ENCODE measurements at regions not wholly inside any gene's neighbourhood (a gene's known extent, or its start where the extent isn't known, plus 50 kb on each side); places are given as distances from the start of the nearest gene placed in this dataset.

DNA sequence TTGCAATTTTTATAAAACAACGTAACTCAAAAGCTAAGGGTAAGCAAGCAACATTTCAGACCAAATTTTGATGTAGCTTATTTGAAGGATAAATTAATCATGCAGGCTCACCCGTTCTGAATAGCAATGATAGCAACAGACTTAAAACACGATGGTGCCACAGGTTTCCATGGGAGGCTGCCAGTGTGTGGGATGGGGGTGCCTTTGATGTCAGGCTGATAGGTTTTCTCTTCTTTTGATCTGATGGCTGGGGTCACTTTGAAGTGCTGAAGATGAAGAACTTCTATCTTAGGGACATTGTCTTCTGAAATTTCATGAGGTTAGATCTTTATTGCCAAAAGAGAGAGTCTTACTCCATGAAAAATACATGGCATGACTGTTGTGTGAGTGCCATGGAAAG, 206.8 kb downstream of the LPIN1 start:
- no peaks in the 10 kb centered on the region for H3K27me3 ChIP-seq
- H3K4me1 ChIP-seq = no peaks in the 10 kb centered on the region
- TF ChIP-seq EP300 (IDR thresholded peaks at IDR 0.05) = no peak
- TF ChIP-seq, protein P1, sequence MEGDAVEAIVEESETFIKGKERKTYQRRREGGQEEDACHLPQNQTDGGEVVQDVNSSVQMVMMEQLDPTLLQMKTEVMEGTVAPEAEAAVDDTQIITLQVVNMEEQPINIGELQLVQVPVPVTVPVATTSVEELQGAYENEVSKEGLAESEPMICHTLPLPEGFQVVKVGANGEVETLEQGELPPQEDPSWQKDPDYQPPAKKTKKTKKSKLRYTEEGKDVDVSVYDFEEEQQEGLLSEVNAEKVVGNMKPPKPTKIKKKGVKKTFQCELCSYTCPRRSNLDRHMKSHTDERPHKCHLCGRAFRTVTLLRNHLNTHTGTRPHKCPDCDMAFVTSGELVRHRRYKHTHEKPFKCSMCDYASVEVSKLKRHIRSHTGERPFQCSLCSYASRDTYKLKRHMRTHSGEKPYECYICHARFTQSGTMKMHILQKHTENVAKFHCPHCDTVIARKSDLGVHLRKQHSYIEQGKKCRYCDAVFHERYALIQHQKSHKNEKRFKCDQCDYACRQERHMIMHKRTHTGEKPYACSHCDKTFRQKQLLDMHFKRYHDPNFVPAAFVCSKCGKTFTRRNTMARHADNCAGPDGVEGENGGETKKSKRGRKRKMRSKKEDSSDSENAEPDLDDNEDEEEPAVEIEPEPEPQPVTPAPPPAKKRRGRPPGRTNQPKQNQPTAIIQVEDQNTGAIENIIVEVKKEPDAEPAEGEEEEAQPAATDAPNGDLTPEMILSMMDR (IDR thresholded peaks at IDR 0.05) = no peak
- no peak for TF ChIP-seq POLR2A (IDR thresholded peaks at IDR 0.05)
- no peaks in the 10 kb centered on the region for H3K36me3 ChIP-seq
- no peak overlapping the region for H3K27ac ChIP-seq
- H3K4me3 ChIP-seq = no peak overlapping the region
- no peaks in the 10 kb centered on the region for H3K9me3 ChIP-seq
- 89 to 91% methylated on average over 3 of the region's 3 CpGs for WGBS, 2 donors
- no peak for DNase-seq (ENCODE audit: low spot score in 2 of 2)

DNA sequence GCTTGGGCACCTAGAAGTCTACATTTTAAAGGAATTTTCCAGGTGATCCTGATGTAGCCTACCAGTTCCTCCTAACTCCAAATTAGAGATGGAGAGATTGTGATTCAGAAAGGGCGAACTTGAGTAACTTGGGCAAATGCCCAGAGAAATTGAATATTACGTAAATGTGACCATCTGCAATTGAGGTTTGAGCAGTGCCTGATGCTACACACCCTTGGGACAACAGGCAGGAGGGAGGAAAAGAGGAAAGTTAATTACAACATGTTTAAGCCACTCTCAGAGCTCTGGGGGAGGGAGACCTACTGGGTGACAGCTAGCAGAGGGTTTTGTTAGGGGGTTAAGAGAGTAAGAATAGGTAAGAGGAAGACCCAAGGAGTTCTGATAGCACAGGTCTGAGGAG, 208.9 kb downstream of the LPIN1 start:
- DNase-seq (ENCODE audit: low spot score in 2 of 2) = no peak
- Histone ChIP-seq H3K9me3 (peaks cover 0 to 6% (median 0%) of the 10 kb centered on the region in 4 donors), H3K36me3 (no peaks in the 10 kb centered on the region), H3K27me3 (no peaks in the 10 kb centered on the region), H3K27ac (no peak overlapping the region), H3K4me1 (no peaks in the 10 kb centered on the region), H3K4me3 (no peak overlapping the region)
- WGBS, 2 donors = 77 to 79% methylated on average over 2 of the region's 2 CpGs
- TF ChIP-seq POLR2A (IDR thresholded peaks at IDR 0.05) (no peak), EP300 (IDR thresholded peaks at IDR 0.05) (no peak)
- TF ChIP-seq, protein P1 (IDR thresholded peaks at IDR 0.05) = no peak

DNA sequence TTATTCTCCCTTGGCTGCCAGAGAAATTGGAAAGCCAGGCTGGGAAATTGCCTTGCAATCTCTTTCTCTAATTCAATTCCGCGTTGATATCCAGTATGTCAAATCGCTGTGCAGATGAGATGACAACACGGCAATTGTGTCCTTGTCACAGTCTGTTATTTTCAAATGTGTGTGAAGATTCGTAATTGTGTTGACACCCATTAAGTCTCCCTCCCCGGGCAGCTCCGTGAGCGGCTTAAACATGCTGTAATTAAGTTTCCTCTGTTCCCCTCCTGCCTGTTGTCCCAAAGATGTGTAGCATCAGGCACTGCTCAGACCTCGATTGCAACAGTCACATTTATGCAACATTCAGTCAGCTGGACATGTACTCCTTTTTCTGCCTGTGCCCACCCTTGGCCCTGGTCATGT, 209.5 kb downstream of the LPIN1 start:
- no peak for DNase-seq (ENCODE audit: low spot score in 2 of 2)
- no peak overlapping the region for H3K4me3 ChIP-seq

DNA sequence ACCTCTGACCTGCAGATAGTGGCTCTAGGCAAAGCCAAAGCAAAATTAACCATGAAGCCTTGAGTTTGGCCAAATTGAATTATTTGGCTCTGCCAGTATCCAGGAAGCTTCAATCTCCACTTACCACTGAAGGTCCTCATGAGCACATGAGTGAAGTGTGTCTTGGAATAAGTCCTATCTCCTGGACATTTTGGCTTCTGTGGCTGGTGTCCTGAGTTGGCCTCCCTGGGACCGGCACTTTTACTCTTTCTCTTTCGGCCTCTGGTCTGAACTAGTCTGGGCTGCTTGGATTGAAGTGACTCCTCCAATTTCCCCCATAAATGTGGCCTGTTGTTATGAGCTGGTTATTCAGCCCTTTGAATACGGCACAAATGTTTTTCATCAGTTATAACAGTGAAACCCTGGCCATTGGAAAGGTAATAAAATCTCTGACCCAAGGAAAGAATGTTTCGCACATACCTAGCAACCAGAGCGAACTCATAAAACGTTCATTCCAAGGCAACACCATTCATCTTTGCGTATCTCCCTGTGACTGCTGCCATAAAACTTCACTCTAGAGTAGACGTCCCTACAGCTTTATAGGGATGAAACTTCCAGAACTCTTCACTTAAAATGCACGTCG, 216.4 kb downstream of the LPIN1 start:
- DNase-seq (ENCODE audit: low spot score in 2 of 2) = no peak
- 74 to 76% methylated on average over 10 of the region's 10 CpGs for WGBS, 2 donors
- peaks cover 0 to 6% (median 0%) of the 10 kb centered on the region in 4 donors for H3K9me3 ChIP-seq
- no peaks in the 10 kb centered on the region for H3K36me3 ChIP-seq
- H3K4me1 ChIP-seq = no peaks in the 10 kb centered on the region
- H3K4me3 ChIP-seq = no peak overlapping the region
- no peaks in the 10 kb centered on the region for H3K27me3 ChIP-seq
- no peak for TF ChIP-seq EP300 (IDR thresholded peaks at IDR 0.05)
- TF ChIP-seq, protein P1 (IDR thresholded peaks at IDR 0.05) = no peak
- no peak for TF ChIP-seq POLR2A (IDR thresholded peaks at IDR 0.05)
- H3K27ac ChIP-seq = no peak overlapping the region

More for the DNA sequence above, 209.5 kb downstream of the LPIN1 start:
- peaks cover 0 to 6% (median 0%) of the 10 kb centered on the region in 4 donors for H3K9me3 ChIP-seq
- no peaks in the 10 kb centered on the region for H3K4me1 ChIP-seq
- TF ChIP-seq, protein P1 (IDR thresholded peaks at IDR 0.05) = no peak
- no peak for TF ChIP-seq EP300 (IDR thresholded peaks at IDR 0.05)
- no peak for TF ChIP-seq POLR2A (IDR thresholded peaks at IDR 0.05)
- 71 to 75% methylated on average over 9 of the region's 9 CpGs for WGBS, 2 donors
- H3K27me3 ChIP-seq = no peaks in the 10 kb centered on the region
- H3K27ac ChIP-seq = no peak overlapping the region
- H3K36me3 ChIP-seq = no peaks in the 10 kb centered on the region

DNA sequence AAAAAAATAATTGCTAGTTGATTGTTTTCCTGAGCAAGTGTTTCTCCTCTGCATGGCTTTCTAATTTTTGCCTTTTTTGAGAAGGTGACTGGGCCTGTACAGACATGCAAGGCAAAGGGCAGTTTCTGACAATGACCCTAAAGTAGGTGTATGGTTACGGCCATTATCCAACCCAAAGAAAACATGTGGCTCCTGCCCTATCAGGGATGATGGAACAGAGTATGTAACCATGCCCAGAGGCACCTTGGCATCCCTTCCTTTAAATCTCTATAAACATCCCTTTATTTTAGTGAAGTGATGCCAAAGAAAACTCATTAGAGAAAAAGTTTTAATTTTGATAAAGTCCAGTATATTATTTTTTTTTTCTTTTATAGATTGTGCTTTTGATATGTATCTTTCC, 217.5 kb downstream of the LPIN1 start:
- Histone ChIP-seq H3K27me3 (no peaks in the 10 kb centered on the region), H3K27ac (no peak overlapping the region), H3K4me3 (no peak overlapping the region), H3K36me3 (no peaks in the 10 kb centered on the region), H3K4me1 (no peaks in the 10 kb centered on the region), H3K9me3 (peaks cover 0 to 6% (median 0%) of the 10 kb centered on the region in 4 donors)
- TF ChIP-seq EP300 (IDR thresholded peaks at IDR 0.05) (no peak), POLR2A (IDR thresholded peaks at IDR 0.05) (no peak)
- TF ChIP-seq, protein P1 (IDR thresholded peaks at IDR 0.05) = no peak
- no peak for DNase-seq (ENCODE audit: low spot score in 2 of 2)
- WGBS, 2 donors = 83 to 92% methylated on average over 1 of the region's 1 CpG

Measured in tibial nerve (tissue), 4 donors.